Body of pancreas (tissue), 4 donors: ENCODE measurements at regions not wholly inside any gene's neighbourhood (a gene's known extent, or its start where the extent isn't known, plus 50 kb on each side); places are given as distances from the start of the nearest gene placed in this dataset.

Source experiments
- ATAC-seq: fragments of 150-250 bp; one replicate; pipeline ENCODE4 v1.9.1; 2016
- DNase-seq, 4 donors: peaks; one replicate each; pipeline ENCODE4 v3.0.0-alpha.2; 2019
- H3K27ac ChIP-seq, 4 donors: fragments of 200-600 bp; sonication (generic); 1 replicate in 3 of 4; 2 replicates in 1 of 4; pipeline versions ENCODE4 v1.5.1 to v1.6.1; 2016 to 2019; ENCODE audit warnings: mild to moderate bottlenecking in 1 of 4, mixed read lengths in 1 of 4, moderate library complexity in 1 of 4
- H3K27me3 ChIP-seq, 2 donors: fragments of 200-600 bp; sonication (generic); one replicate each; pipeline ENCODE4 v1.6.0; 2016; ENCODE audit warnings: mild to moderate bottlenecking in 1 of 2
- H3K36me3 ChIP-seq, 2 donors: fragments of 200-600 bp; sonication (generic); replicated peaks in 1 of 2; 2 replicates each; pipeline ENCODE4 v1.5.1; 2016; ENCODE audit warnings: low read depth in 2 of 2; ENCODE audit not compliant: insufficient read depth in 1 of 2
- H3K4me1 ChIP-seq: fragments of 200-600 bp; sonication (generic); one replicate; pipeline ENCODE4 v1.6.0; 2016
- H3K4me3 ChIP-seq, 2 donors: fragments of 200-600 bp; sonication (generic); 1 replicate in 1 of 2; 2 replicates in 1 of 2; pipeline ENCODE4 v1.5.1; 2016 to 2019
- H3K9me3 ChIP-seq, 3 donors: fragments of 200-600 bp; sonication (generic); 1 replicate in 2 of 3; 2 replicates in 1 of 3; pipeline ENCODE4 v1.5.1; 2016
- CTCF ChIP-seq, 7 experiments: fragments of 450-650 bp in 4 of 7; fragments of 200-600 bp in 3 of 7; sonication (generic) in 3 of 7; IDR thresholded peaks; one replicate each; pipeline ENCODE4 v1.5.1; 2016 to 2019; ENCODE audit warnings: antibody characterized with exemption in 7 of 7
- POLR2A ChIP-seq, 3 donors: fragments of 450-650 bp; IDR thresholded peaks; one replicate each; pipeline ENCODE4 v1.6.1; 2016; ENCODE audit warnings: antibody characterized with exemption in 3 of 3, mild to moderate bottlenecking in 2 of 3
- WGBS, 2 donors: methylation state at CpG; one replicate each; pipeline ENCODE4 v1.1.5; 2017; 5-methylcytosine and 5-hydroxymethylcytosine counted together
- intact Hi-C: fragments of 100-400 bp; cut with DNase I; formaldehyde crosslinking; loops from one replicate; pipeline ENCODE4 v1.15.1; 2023

- 80 to 85% methylated on average over 5 of the region's 5 CpGs for WGBS, 2 donors
- H3K9me3 ChIP-seq, result no peaks in the 10 kb centered on the region
- no peaks in the 10 kb centered on the region for H3K4me1 ChIP-seq
- H3K36me3 ChIP-seq, result no peaks in the 10 kb centered on the region
- H3K27ac ChIP-seq, result no peak overlapping the region
- intact Hi-C loops, result no loop called here
- no peak for TF ChIP-seq CTCF (IDR thresholded peaks at IDR 0.05)
- no peak for TF ChIP-seq POLR2A (IDR thresholded peaks at IDR 0.05)
- DNase-seq (no peak), ATAC-seq (no peak)
- no peaks in the 10 kb centered on the region for H3K27me3 ChIP-seq
- H3K4me3 ChIP-seq, result no peak overlapping the region
These were observed 110.7 kb upstream of the VPREB1 start for GRCh38 chr22:22133910-22134309.

GRCh38 chr22:22130953-22131608, 113.5 kb upstream of the VPREB1 start:
- TF ChIP-seq POLR2A (IDR thresholded peaks at IDR 0.05), result no peak
- no peak for TF ChIP-seq CTCF (IDR thresholded peaks at IDR 0.05)
- no peak for DNase-seq
- 55 to 57% methylated on average over 3 of the region's 3 CpGs for WGBS, 2 donors
- no peaks in the 10 kb centered on the region for H3K9me3 ChIP-seq
- no peak overlapping the region for H3K4me3 ChIP-seq
- H3K36me3 ChIP-seq, result no peaks in the 10 kb centered on the region
- no peak for ATAC-seq
- no peaks in the 10 kb centered on the region for H3K27me3 ChIP-seq
- intact Hi-C loops, result no loop called here
- H3K27ac ChIP-seq, result no peak overlapping the region
- H3K4me1 ChIP-seq, result no peaks in the 10 kb centered on the region

- WGBS, 2 donors, result 65 to 69% methylated on average over 3 of the region's 3 CpGs
These were observed 115.2 kb upstream of the VPREB1 start for GRCh38 chr22:22129387-22129786.

GRCh38 chr22:22128440-22128839, 116.1 kb upstream of the VPREB1 start:
- no peaks in the 10 kb centered on the region for H3K4me1 ChIP-seq
- intact Hi-C loops, result no loop called here
- no peaks in the 10 kb centered on the region for H3K36me3 ChIP-seq
- no peaks in the 10 kb centered on the region for H3K27me3 ChIP-seq
- ATAC-seq (no peak), DNase-seq (no peak)
- TF ChIP-seq POLR2A (IDR thresholded peaks at IDR 0.05) (no peak), CTCF (IDR thresholded peaks at IDR 0.05) (no peak)
- no peak overlapping the region for H3K4me3 ChIP-seq
- H3K27ac ChIP-seq, result no peak overlapping the region
- H3K9me3 ChIP-seq, result no peaks in the 10 kb centered on the region
- 84 to 86% methylated on average over 2 of the region's 2 CpGs for WGBS, 2 donors

More at GRCh38 chr22:22129387-22129786, 115.2 kb upstream of the VPREB1 start:
- Histone ChIP-seq H3K27ac (no peak overlapping the region), H3K4me3 (no peak overlapping the region), H3K36me3 (no peaks in the 10 kb centered on the region), H3K4me1 (no peaks in the 10 kb centered on the region), H3K27me3 (no peaks in the 10 kb centered on the region), H3K9me3 (no peaks in the 10 kb centered on the region)
- ATAC-seq (no peak), DNase-seq (no peak)
- intact Hi-C loops, result no loop called here
- TF ChIP-seq POLR2A (IDR thresholded peaks at IDR 0.05), result no peak
- no peak for TF ChIP-seq CTCF (IDR thresholded peaks at IDR 0.05)

GRCh38 chr22:22127100-22127499, 117.5 kb upstream of the VPREB1 start:
- no peak for DNase-seq
- Histone ChIP-seq H3K27ac (no peak overlapping the region), H3K36me3 (no peaks in the 10 kb centered on the region), H3K9me3 (no peaks in the 10 kb centered on the region), H3K4me1 (no peaks in the 10 kb centered on the region), H3K4me3 (no peak overlapping the region), H3K27me3 (peaks cover 0 to 4% of the 10 kb centered on the region in 2 donors)
- 74 to 77% methylated on average over 5 of the region's 5 CpGs for WGBS, 2 donors
- TF ChIP-seq CTCF (IDR thresholded peaks at IDR 0.05) (no peak), POLR2A (IDR thresholded peaks at IDR 0.05) (no peak)
- intact Hi-C loops, result no loop called here
- ATAC-seq, result no peak
